ENCODE measurements at regions not wholly inside any gene's neighbourhood (a gene's known extent, or its start where the extent isn't known, plus 50 kb on each side); places are given as distances from the start of the nearest gene placed in this dataset.

DNA sequence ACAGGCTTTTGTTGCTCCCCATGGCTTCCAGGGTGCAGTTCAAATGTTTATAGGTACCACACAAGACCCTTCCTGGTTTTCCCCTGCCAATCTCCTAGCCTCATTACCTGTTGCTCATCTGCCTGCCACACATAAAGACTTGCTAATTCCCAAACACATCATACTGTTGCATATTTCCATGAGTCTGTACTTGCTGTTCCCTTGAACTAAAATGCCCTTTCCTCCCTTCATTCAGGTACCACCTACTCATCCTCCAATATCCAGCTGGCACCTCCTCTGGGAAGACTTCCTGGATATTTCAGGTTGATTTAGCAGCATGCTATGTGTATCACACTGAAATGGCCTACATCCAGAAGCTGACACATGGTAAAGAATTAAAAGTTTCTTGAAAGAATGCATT is 206.4 kb upstream of the NFE2L3 start:
- TF ChIP-seq EZH2phosphoT487 (IDR thresholded peaks at IDR 0.05; ENCODE audit: borderline replicate concordance, low read length) (no peak), CTCF (conservative IDR thresholded peaks at IDR 0.05; ENCODE audit: low read depth, low read length) (no peak)

All from PC-3 (cell line).